ENCODE measurements at regions not wholly inside any gene's neighbourhood (a gene's known extent, or its start where the extent isn't known, plus 50 kb on each side); places are given as distances from the start of the nearest gene placed in this dataset.

- TF ChIP-seq POLR2AphosphoS5 (IDR thresholded peaks at IDR 0.05; ENCODE audit: low read depth, low read length), result no peak
- TF ChIP-seq RXRA (IDR thresholded peaks at IDR 0.05; ENCODE audit: borderline replicate concordance, low read depth), result no peak
- no peak for TF ChIP-seq CHD2 (IDR thresholded peaks at IDR 0.05; ENCODE audit: low read length, partially characterized antibody)
These were observed 411.3 kb upstream of the PSMD7 start (continued) for GRCh38 chr16:73885319-73885718.

DNA sequence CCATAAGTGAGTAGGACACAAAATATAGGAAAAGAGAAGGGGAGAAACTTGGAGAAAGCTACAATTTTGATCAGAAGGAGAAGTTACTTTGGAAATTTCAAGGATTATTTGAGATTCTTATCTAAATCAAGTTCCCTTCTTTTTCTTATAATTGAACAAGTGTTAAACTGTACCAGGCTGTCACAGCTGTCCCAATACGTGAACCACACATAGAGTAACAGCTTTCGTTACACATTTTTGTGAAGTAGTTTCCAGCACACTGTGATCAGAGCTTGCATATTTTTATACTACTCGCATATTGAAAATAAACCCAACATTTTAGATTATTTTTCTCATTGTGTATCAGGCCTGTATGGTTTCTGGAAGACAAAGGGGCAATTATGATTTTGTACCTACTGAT, 412.8 kb upstream of the PSMD7 start:
- Histone ChIP-seq H3K9me3 (no peaks in the 10 kb centered on the region), H2AFZ (ENCODE audit: low read depth) (no peak overlapping the region), H3K9me2 (no peaks in the 10 kb centered on the region), H4K20me1 (ENCODE audit: insufficient read depth) (no peaks in the 10 kb centered on the region), H3K27ac (ENCODE audit: low read depth in 2 of 2, low read length in 1 of 2) (no peak overlapping the region), H3K4me3 (ENCODE audit: low read depth in 2 of 2, low read length in 1 of 2) (no peak overlapping the region), H3K27me3 (ENCODE audit: insufficient read depth) (no peaks in the 10 kb centered on the region; the same call in 1 of the 2 replicates), H3F3A (replicated peaks; ENCODE audit: insufficient read depth) (no peaks in the 10 kb centered on the region), H3K36me3 (replicated peaks in 1 of 2; ENCODE audit: control insufficient read depth in 1 of 2, insufficient read depth in 2 of 2, low read length in 1 of 2) (no peaks in the 10 kb centered on the region), H3K4me1 (ENCODE audit: control insufficient read depth in 1 of 2, insufficient read depth in 2 of 2, low read depth in 1 of 2, low read length in 1 of 2) (no peaks in the 10 kb centered on the region; a peak in 1 of 4 replicates), H3K4me2 (no peak overlapping the region), H3K79me2 (ENCODE audit: insufficient read depth) (no peaks in the 10 kb centered on the region), H3K9ac (no peak overlapping the region)
- DNase-seq, result no peak
- POLR2A ChIA-PET, result no interaction called here
- CTCF ChIA-PET, result interaction anchor here (1.0 to 3.4 kb wide), 4 partner anchors 73 to 1688 kb away, joined by 3 to 12 read pairs (median 6); no protein-coding TSS in a partner anchor
- no peak for TF ChIP-seq YY1 (IDR thresholded peaks at IDR 0.05; ENCODE audit: low read depth)
- TF ChIP-seq ELF1 (IDR thresholded peaks at IDR 0.05), result no peak
- no peak for TF ChIP-seq REST (IDR thresholded peaks at IDR 0.05; ENCODE audit: low read depth, low read length)
- TF ChIP-seq FOXJ3 (CRISPR knock-in tag; IDR thresholded peaks at IDR 0.05), result no peak
- TF ChIP-seq EP300 (IDR thresholded peaks at IDR 0.05; ENCODE audit: borderline replicate concordance in 1 of 2, low read depth in 1 of 2, low read length in 1 of 2), result no peak
- 35% methylated on average over 3 of the region's 3 CpGs for WGBS (ENCODE audit: low lambda C conversion rate)

DNA sequence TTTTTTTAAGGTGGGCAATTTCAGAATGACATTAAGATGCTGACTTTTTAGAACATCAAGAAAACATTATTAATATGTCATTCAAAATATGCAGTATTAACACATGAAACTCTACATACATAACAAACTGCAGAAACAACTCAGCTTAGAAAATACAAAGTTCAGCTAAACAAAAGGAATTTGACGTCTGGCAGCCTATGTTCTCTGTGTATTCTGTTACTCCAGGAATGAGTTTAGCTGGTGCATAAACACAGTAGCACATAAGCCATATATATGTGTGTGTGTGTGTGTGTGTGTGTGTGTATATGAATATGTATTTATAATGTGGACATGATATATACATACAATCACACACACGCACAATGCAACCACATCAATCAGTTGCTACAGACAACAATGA, 413.5 kb upstream of the PSMD7 start:
- no peak for TF ChIP-seq FOSL2 (IDR thresholded peaks at IDR 0.05; ENCODE audit: borderline replicate concordance, low read depth)
- TF ChIP-seq NRF1 (IDR thresholded peaks at IDR 0.05; ENCODE audit: low read depth, low read length), result no peak
- TF ChIP-seq CHD2 (IDR thresholded peaks at IDR 0.05; ENCODE audit: low read length, partially characterized antibody), result no peak
- TF ChIP-seq FOXM1 (IDR thresholded peaks at IDR 0.05; ENCODE audit: low read depth), result no peak
- no peak for TF ChIP-seq GABPA (IDR thresholded peaks at IDR 0.05; ENCODE audit: low read depth)
- no peak for TF ChIP-seq MEF2A (IDR thresholded peaks at IDR 0.05; ENCODE audit: borderline replicate concordance, low read depth)
- no peak for TF ChIP-seq RAD21 (IDR thresholded peaks at IDR 0.05; ENCODE audit: low read length)
- TF ChIP-seq REST (IDR thresholded peaks at IDR 0.05; ENCODE audit: low read depth, low read length), result no peak
- H3K79me2 ChIP-seq (ENCODE audit: insufficient read depth), result no peaks in the 10 kb centered on the region

More for the DNA sequence above, 413.5 kb upstream of the PSMD7 start:
- Histone ChIP-seq H3F3A (replicated peaks; ENCODE audit: insufficient read depth) (no peaks in the 10 kb centered on the region), H3K27me3 (ENCODE audit: insufficient read depth) (no peaks in the 10 kb centered on the region; the same call in 1 of the 2 replicates), H3K4me1 (ENCODE audit: control insufficient read depth in 1 of 2, insufficient read depth in 2 of 2, low read depth in 1 of 2, low read length in 1 of 2) (no peaks in the 10 kb centered on the region; a peak in 1 of 4 replicates), H3K36me3 (replicated peaks in 1 of 2; ENCODE audit: control insufficient read depth in 1 of 2, insufficient read depth in 2 of 2, low read length in 1 of 2) (no peaks in the 10 kb centered on the region), H2AFZ (ENCODE audit: low read depth) (no peak overlapping the region), H3K9ac (no peak overlapping the region), H3K27ac (ENCODE audit: low read depth in 2 of 2, low read length in 1 of 2) (no peak overlapping the region), H3K4me2 (no peak overlapping the region), H3K4me3 (ENCODE audit: low read depth in 2 of 2, low read length in 1 of 2) (no peak overlapping the region), H3K9me3 (no peaks in the 10 kb centered on the region), H4K20me1 (ENCODE audit: insufficient read depth) (no peaks in the 10 kb centered on the region), H3K9me2 (no peaks in the 10 kb centered on the region)
- CTCF ChIA-PET, result interaction anchor here (1.0 to 3.4 kb wide), 7 partner anchors 73 to 1687 kb away, joined by 3 to 15 read pairs (median 4); no protein-coding TSS in a partner anchor
- no peak for DNase-seq
- POLR2A ChIA-PET, result no interaction called here
- 54% methylated on average over 2 of the region's 2 CpGs for WGBS (ENCODE audit: low lambda C conversion rate)

Data from SK-N-SH (cell line).